ENCODE measurements at regions not wholly inside any gene's neighbourhood (a gene's known extent, or its start where the extent isn't known, plus 50 kb on each side); places are given as distances from the start of the nearest gene placed in this dataset.

- TF ChIP-seq CTCF (IDR thresholded peaks at IDR 0.05) (no peak), POLR2AphosphoS5 (IDR thresholded peaks at IDR 0.05) (no peak), POLR2A (IDR thresholded peaks at IDR 0.05) (no peak)
Measured at GRCh38 chr4:147104768-147105167, 159.1 kb upstream of the TTC29 start.

Data from breast epithelium (tissue), 3 donors.